ENCODE measurements at regions not wholly inside any gene's neighbourhood (a gene's known extent, or its start where the extent isn't known, plus 50 kb on each side); places are given as distances from the start of the nearest gene placed in this dataset.
"Not testable (repeated sequence)": the region's sequence is repeated elsewhere in the genome, so short reads cannot be mapped to it uniquely, and the experiment has no call there.

DNA sequence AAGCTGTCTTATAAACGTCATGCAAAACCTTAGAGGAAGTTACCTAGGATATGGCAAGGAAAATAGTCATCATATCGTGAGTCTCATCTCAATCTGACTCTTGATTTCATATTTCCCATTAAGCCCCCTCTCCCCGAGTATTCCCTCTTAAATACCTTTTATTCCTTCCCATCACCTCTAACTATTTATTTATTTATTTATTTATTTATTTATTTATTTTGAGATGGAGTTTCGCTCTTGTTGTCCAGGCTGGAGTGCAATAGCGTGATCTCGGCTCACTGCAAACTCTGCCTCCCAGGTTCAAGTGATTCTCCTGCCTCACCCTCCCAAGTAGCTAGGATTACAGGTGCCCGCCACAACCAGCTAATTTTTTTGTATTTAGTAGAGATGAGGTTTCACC lies 260.4 kb downstream of the SHOX2 start:
- H3K27ac ChIP-seq (ENCODE audit: insufficient read depth, low read length, poor library complexity, severe bottlenecking); H3K27me3 ChIP-seq (ENCODE audit: control insufficient read depth, insufficient read depth, low read length); H3K4me3 Mint-ChIP-seq; H3K4me1 Mint-ChIP-seq; H3K27me3 Mint-ChIP-seq; H3K9me3 ChIP-seq (ENCODE audit: control insufficient read depth in 2 of 2, low read length in 2 of 2); H3K4me3 ChIP-seq (ENCODE audit: low read depth, low read length); DNase-seq; ATAC-seq (ENCODE audit: low read depth in 2 of 2); H3K36me3 Mint-ChIP-seq; H3K36me3 ChIP-seq (ENCODE audit: control insufficient read depth, insufficient read depth, low read length); H3K9me3 Mint-ChIP-seq; H3K4me1 ChIP-seq (ENCODE audit: control insufficient read depth, insufficient read depth, low read length, poor library complexity, severe bottlenecking); H3K27ac Mint-ChIP-seq: not testable (repeated sequence)

DNA sequence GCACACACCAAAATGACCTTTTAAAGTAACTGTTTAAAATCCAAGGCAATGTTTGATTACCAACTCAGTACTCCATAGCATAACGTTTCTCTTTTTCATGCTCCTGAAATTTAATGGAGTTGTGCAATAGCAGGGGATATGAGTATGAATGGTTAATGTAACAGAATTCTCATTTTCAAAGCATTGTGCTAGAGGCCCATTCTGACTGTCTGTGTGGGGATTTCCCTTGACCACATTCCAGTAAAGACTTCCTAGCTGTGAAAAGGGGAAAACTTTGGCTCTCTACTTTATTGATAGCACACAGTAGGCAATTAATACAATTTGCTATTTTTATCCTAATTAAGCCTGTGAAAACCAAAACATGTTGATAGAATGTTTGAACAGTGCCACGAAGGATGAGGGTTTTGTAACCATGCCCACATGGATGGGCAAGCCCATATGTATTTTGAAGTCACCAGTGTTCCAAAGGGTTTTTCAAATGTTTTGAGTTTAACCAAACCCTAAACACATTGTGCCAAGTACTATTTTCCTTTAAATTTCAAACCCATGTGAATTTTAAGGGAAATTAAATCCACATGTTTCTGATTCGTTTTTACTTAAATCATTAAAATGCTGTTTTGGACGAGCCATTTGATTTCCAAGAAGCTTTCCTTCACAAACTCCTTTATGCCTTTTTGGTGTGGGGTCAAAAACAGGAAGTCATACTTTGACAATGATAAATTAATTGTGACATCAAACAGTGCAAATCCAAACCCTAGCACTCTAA lies 261.2 kb downstream of the SHOX2 start:
- H3K36me3 ChIP-seq (ENCODE audit: control insufficient read depth, insufficient read depth, low read length): no peaks in the 10 kb centered on the region
- no peaks in the 10 kb centered on the region for H3K27me3 ChIP-seq (ENCODE audit: control insufficient read depth, insufficient read depth, low read length)
- H3K4me1 ChIP-seq (ENCODE audit: control insufficient read depth, insufficient read depth, low read length, poor library complexity, severe bottlenecking): no peaks in the 10 kb centered on the region
- Mint-ChIP-seq H3K27ac (no peak overlapping the region), H3K4me1 (peaks cover 0 to 2% (median 0%) of the 10 kb centered on the region in 4 donors), H3K4me3 (no peak overlapping the region), H3K9me3 (peaks cover 0 to 3% (median 0%) of the 10 kb centered on the region in 7 donors), H3K36me3 (no peaks in the 10 kb centered on the region), H3K27me3 (no peaks in the 10 kb centered on the region)
- DNase-seq (no peak), ATAC-seq (ENCODE audit: low read depth in 2 of 2) (no peak)
- H3K27ac ChIP-seq (ENCODE audit: insufficient read depth, low read length, poor library complexity, severe bottlenecking): no peak overlapping the region
- H3K4me3 ChIP-seq (ENCODE audit: low read depth, low read length): no peak overlapping the region
- no peaks in the 10 kb centered on the region for H3K9me3 ChIP-seq (ENCODE audit: control insufficient read depth in 2 of 2, low read length in 2 of 2)

DNA sequence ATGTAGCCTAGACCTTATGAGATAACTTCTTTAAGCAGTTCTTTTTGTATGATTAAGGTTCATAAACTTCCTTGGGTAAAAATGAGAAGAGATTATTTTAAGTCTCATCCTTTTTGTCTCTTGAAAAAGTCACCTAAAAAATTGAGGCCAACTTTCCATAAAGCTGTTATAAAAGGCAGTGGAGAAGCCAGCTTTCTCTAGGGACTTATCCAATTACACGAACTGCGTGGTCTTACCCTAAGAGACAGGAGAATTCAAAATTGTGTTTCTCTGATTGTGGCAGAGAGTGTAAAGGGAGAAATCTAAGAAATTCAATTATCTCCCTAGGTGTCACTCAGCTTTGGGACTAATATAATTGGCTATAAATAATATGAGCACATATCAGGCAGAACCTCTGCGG lies 262.0 kb downstream of the SHOX2 start:
- Histone ChIP-seq H3K36me3 (ENCODE audit: control insufficient read depth, insufficient read depth, low read length) (no peaks in the 10 kb centered on the region), H3K4me1 (ENCODE audit: control insufficient read depth, insufficient read depth, low read length, poor library complexity, severe bottlenecking) (no peaks in the 10 kb centered on the region), H3K27me3 (ENCODE audit: control insufficient read depth, insufficient read depth, low read length) (no peaks in the 10 kb centered on the region), H3K27ac (ENCODE audit: insufficient read depth, low read length, poor library complexity, severe bottlenecking) (no peak overlapping the region), H3K9me3 (ENCODE audit: control insufficient read depth in 2 of 2, low read length in 2 of 2) (no peaks in the 10 kb centered on the region), H3K4me3 (ENCODE audit: low read depth, low read length) (no peak overlapping the region)
- no peak for DNase-seq
- H3K4me1 Mint-ChIP-seq: peaks cover 0 to 2% (median 0%) of the 10 kb centered on the region in 4 donors
- no peaks in the 10 kb centered on the region for H3K36me3 Mint-ChIP-seq
- no peak for ATAC-seq (ENCODE audit: low read depth in 2 of 2)
- no peak overlapping the region for H3K27ac Mint-ChIP-seq
- H3K9me3 Mint-ChIP-seq: peaks cover 0 to 3% (median 0%) of the 10 kb centered on the region in 7 donors
- H3K27me3 Mint-ChIP-seq: no peaks in the 10 kb centered on the region
- no peak overlapping the region for H3K4me3 Mint-ChIP-seq

DNA sequence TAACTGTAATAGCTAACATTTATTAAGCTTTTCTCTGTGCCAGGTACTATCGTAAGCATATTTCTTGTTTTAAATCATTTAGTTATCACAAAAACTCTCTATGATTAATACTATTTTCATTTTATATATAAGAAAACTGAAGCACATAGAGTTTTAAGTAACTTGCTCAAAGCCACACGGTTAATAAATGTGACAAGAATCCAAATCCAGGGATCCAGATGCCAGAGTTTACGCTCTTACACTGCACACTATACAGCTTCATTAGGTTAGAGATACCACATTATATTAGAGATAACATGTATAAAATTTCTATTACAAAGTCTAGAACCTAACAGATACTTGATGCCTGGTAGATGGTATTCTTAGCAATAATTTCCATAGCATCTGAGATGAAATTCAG lies 265.2 kb downstream of the SHOX2 start:
- H3K36me3 ChIP-seq (ENCODE audit: control insufficient read depth, insufficient read depth, low read length): no peaks in the 10 kb centered on the region
- no peak overlapping the region for H3K4me3 ChIP-seq (ENCODE audit: low read depth, low read length)
- no peaks in the 10 kb centered on the region for H3K27me3 ChIP-seq (ENCODE audit: control insufficient read depth, insufficient read depth, low read length)
- no peak for ATAC-seq (ENCODE audit: low read depth in 2 of 2)
- no peaks in the 10 kb centered on the region for H3K4me1 ChIP-seq (ENCODE audit: control insufficient read depth, insufficient read depth, low read length, poor library complexity, severe bottlenecking)
- Mint-ChIP-seq H3K9me3 (peaks cover 0 to 3% (median 0%) of the 10 kb centered on the region in 7 donors), H3K4me3 (no peak overlapping the region), H3K4me1 (no peaks in the 10 kb centered on the region), H3K27ac (no peak overlapping the region), H3K36me3 (no peaks in the 10 kb centered on the region), H3K27me3 (no peaks in the 10 kb centered on the region)
- DNase-seq: no peak
- H3K9me3 ChIP-seq (ENCODE audit: control insufficient read depth in 2 of 2, low read length in 2 of 2): no peaks in the 10 kb centered on the region
- H3K27ac ChIP-seq (ENCODE audit: insufficient read depth, low read length, poor library complexity, severe bottlenecking): no peak overlapping the region

DNA sequence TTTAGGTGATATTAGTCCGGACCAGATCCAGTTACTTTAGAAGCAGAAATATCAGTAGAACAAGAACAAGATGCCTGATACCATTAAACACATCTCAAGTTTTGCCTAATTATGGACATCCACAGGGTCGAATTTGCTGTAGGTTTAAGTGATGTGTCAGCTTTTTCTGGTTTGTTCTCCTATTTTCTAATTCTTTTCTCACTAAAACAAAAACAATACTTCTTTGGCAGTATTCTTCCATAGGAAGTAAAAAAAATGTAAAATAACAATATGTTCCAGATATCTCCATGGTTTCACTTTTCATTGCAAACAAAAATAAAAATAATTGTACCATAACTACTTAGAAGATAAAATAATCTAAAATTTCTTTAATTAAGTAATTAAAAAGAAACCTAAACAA lies 265.7 kb downstream of the SHOX2 start:
- ATAC-seq (ENCODE audit: low read depth in 2 of 2) (no peak), DNase-seq (no peak)
- Mint-ChIP-seq H3K4me3 (no peak overlapping the region), H3K4me1 (no peaks in the 10 kb centered on the region), H3K36me3 (no peaks in the 10 kb centered on the region), H3K27me3 (no peaks in the 10 kb centered on the region), H3K27ac (no peak overlapping the region), H3K9me3 (peaks cover 0 to 3% (median 0%) of the 10 kb centered on the region in 7 donors)
- Histone ChIP-seq H3K36me3 (ENCODE audit: control insufficient read depth, insufficient read depth, low read length) (no peaks in the 10 kb centered on the region), H3K4me3 (ENCODE audit: low read depth, low read length) (no peak overlapping the region), H3K4me1 (ENCODE audit: control insufficient read depth, insufficient read depth, low read length, poor library complexity, severe bottlenecking) (no peaks in the 10 kb centered on the region), H3K9me3 (ENCODE audit: control insufficient read depth in 2 of 2, low read length in 2 of 2) (no peaks in the 10 kb centered on the region), H3K27ac (ENCODE audit: insufficient read depth, low read length, poor library complexity, severe bottlenecking) (no peak overlapping the region), H3K27me3 (ENCODE audit: control insufficient read depth, insufficient read depth, low read length) (no peaks in the 10 kb centered on the region)

DNA sequence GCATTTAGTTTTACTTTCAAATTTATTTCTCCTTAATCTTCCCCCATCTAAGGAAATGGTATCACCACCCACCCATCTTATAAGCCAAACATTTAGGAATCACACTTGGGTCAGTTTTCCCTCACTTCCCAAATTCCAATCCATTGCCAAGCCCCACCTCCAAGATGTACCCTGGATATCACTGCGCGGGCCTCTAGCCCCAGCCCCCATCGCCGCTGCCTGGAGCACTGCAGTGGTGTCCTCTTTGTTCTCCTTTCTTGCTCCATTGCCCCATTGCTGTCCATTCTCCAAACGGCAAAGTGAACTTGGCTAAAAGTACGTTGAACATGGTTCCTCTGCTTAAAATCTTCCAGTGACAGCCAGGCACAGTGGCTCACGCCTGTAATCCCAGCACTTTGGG lies 267.8 kb downstream of the SHOX2 start:
- Histone ChIP-seq H3K4me3 (ENCODE audit: low read depth, low read length) (no peak overlapping the region), H3K27me3 (ENCODE audit: control insufficient read depth, insufficient read depth, low read length) (no peaks in the 10 kb centered on the region), H3K27ac (ENCODE audit: insufficient read depth, low read length, poor library complexity, severe bottlenecking) (no peak overlapping the region), H3K36me3 (ENCODE audit: control insufficient read depth, insufficient read depth, low read length) (no peaks in the 10 kb centered on the region), H3K9me3 (ENCODE audit: control insufficient read depth in 2 of 2, low read length in 2 of 2) (no peaks in the 10 kb centered on the region), H3K4me1 (ENCODE audit: control insufficient read depth, insufficient read depth, low read length, poor library complexity, severe bottlenecking) (no peaks in the 10 kb centered on the region)
- H3K27me3 Mint-ChIP-seq: no peaks in the 10 kb centered on the region
- H3K4me3 Mint-ChIP-seq: no peak overlapping the region
- no peaks in the 10 kb centered on the region for H3K4me1 Mint-ChIP-seq
- H3K36me3 Mint-ChIP-seq: no peaks in the 10 kb centered on the region
- H3K27ac Mint-ChIP-seq: no peak overlapping the region
- DNase-seq (no peak), ATAC-seq (ENCODE audit: low read depth in 2 of 2) (no peak)
- peaks cover 0 to 3% (median 0%) of the 10 kb centered on the region in 7 donors for H3K9me3 Mint-ChIP-seq

DNA sequence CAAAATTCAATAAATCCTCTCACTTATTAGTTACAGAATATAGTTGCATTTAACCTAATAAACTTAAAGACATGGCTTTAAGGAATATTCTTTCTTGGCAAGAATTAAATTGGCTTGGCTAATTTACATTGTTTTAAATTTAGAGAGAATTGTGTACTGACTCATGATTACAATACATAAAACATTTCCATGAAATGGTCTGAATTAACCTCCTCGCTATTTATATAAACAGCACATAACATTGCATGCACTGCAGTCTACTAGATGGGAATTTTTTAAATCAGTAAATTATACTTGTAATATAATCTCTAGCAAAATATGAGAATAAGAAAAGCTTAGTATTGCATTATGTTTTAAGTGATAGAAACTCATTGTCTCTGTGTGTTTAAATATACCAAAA lies 268.9 kb downstream of the SHOX2 start:
- no peak for DNase-seq
- Histone ChIP-seq H3K9me3 (ENCODE audit: control insufficient read depth in 2 of 2, low read length in 2 of 2) (no peaks in the 10 kb centered on the region), H3K27ac (ENCODE audit: insufficient read depth, low read length, poor library complexity, severe bottlenecking) (no peak overlapping the region), H3K27me3 (ENCODE audit: control insufficient read depth, insufficient read depth, low read length) (no peaks in the 10 kb centered on the region), H3K4me1 (ENCODE audit: control insufficient read depth, insufficient read depth, low read length, poor library complexity, severe bottlenecking) (no peaks in the 10 kb centered on the region), H3K36me3 (ENCODE audit: control insufficient read depth, insufficient read depth, low read length) (no peaks in the 10 kb centered on the region), H3K4me3 (ENCODE audit: low read depth, low read length) (no peak overlapping the region)
- H3K27me3 Mint-ChIP-seq: no peaks in the 10 kb centered on the region
- no peak for ATAC-seq (ENCODE audit: low read depth in 2 of 2)
- no peaks in the 10 kb centered on the region for H3K4me1 Mint-ChIP-seq
- H3K4me3 Mint-ChIP-seq: no peak overlapping the region
- no peak overlapping the region for H3K27ac Mint-ChIP-seq
- H3K9me3 Mint-ChIP-seq: peaks cover 0 to 3% (median 0%) of the 10 kb centered on the region in 7 donors
- H3K36me3 Mint-ChIP-seq: no peaks in the 10 kb centered on the region

DNA sequence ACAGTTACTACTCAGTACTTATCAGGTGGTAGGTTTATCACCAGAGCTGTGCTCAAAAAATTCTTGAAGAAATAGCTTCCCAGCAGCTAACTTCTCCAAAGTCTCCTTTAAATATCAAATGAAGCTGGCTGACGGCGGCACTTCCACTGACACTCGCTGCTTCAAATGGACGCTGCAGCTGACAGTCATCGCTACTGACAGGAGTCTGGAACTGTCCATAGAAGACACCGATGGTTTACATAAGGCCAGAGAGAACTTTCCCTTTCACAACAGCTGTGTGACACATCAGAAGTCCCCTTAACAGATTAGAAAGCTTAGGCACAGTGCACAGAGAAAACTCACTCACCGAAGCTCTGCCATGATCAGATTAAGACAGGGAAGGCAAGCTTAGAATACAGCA lies 270.2 kb downstream of the SHOX2 start:
- no peak overlapping the region for H3K27ac ChIP-seq (ENCODE audit: insufficient read depth, low read length, poor library complexity, severe bottlenecking)
- H3K36me3 Mint-ChIP-seq: no peaks in the 10 kb centered on the region
- no peaks in the 10 kb centered on the region for H3K27me3 Mint-ChIP-seq
- no peak overlapping the region for H3K4me3 ChIP-seq (ENCODE audit: low read depth, low read length)
- H3K4me3 Mint-ChIP-seq: no peak overlapping the region
- no peaks in the 10 kb centered on the region for H3K36me3 ChIP-seq (ENCODE audit: control insufficient read depth, insufficient read depth, low read length)
- no peaks in the 10 kb centered on the region for H3K27me3 ChIP-seq (ENCODE audit: control insufficient read depth, insufficient read depth, low read length)
- H3K4me1 Mint-ChIP-seq: no peaks in the 10 kb centered on the region
- no peak overlapping the region for H3K27ac Mint-ChIP-seq
- peaks cover 0 to 3% (median 0%) of the 10 kb centered on the region in 7 donors for H3K9me3 Mint-ChIP-seq
- DNase-seq: no peak
- no peaks in the 10 kb centered on the region for H3K4me1 ChIP-seq (ENCODE audit: control insufficient read depth, insufficient read depth, low read length, poor library complexity, severe bottlenecking)
- no peak for ATAC-seq (ENCODE audit: low read depth in 2 of 2)
- H3K9me3 ChIP-seq (ENCODE audit: control insufficient read depth in 2 of 2, low read length in 2 of 2): no peaks in the 10 kb centered on the region
